Muscle layer of duodenum (tissue), 2 donors: ENCODE measurements at regions not wholly inside any gene's neighbourhood (a gene's known extent, or its start where the extent isn't known, plus 50 kb on each side); places are given as distances from the start of the nearest gene placed in this dataset.

Source experiments
- H3K27ac ChIP-seq: one replicate; pipeline ENCODE4 v1.7.0; 2013; ENCODE audit warnings: mild to moderate bottlenecking, low read length
- H3K27me3 ChIP-seq: one replicate; pipeline ENCODE4 v1.7.0; 2013; ENCODE audit warnings: low read depth, mild to moderate bottlenecking, control low read depth, low read length
- H3K36me3 ChIP-seq, 2 donors: one replicate each; pipeline ENCODE4 v1.7.0; 2013; ENCODE audit warnings: low read length in 2 of 2, control low read depth in 1 of 2, mild to moderate bottlenecking in 1 of 2; ENCODE audit not compliant: insufficient read depth in 2 of 2, control insufficient read depth in 1 of 2
- H3K4me1 ChIP-seq, 2 donors: one replicate each; pipeline ENCODE4 v1.7.0; 2013; ENCODE audit warnings: low read length in 2 of 2, mild to moderate bottlenecking in 2 of 2, control low read depth in 1 of 2, moderate library complexity in 1 of 2; ENCODE audit not compliant: insufficient read depth in 2 of 2, control insufficient read depth in 1 of 2
- H3K4me3 ChIP-seq, 2 donors: one replicate each; pipeline ENCODE4 v1.7.0; 2013; ENCODE audit warnings: low read length in 2 of 2, low read depth in 1 of 2, mild to moderate bottlenecking in 1 of 2
- H3K9me3 ChIP-seq, 2 donors: one replicate each; pipeline ENCODE4 v1.7.0; 2013; ENCODE audit warnings: low read length in 2 of 2, control low read depth in 1 of 2, mild to moderate bottlenecking in 1 of 2; ENCODE audit not compliant: control insufficient read depth in 1 of 2
- donor health status: healthy.

GRCh38 chr1:14292520-14292919 is 306.0 kb upstream of the KAZN start:
- Histone ChIP-seq H3K27me3 (no peaks in the 10 kb centered on the region), H3K27ac (no peak overlapping the region), H3K4me1 (no peaks in the 10 kb centered on the region), H3K9me3 (no peaks in the 10 kb centered on the region), H3K4me3 (no peak overlapping the region), H3K36me3 (no peaks in the 10 kb centered on the region)

- Histone ChIP-seq H3K4me1 (no peaks in the 10 kb centered on the region), H3K4me3 (no peak overlapping the region), H3K9me3 (no peaks in the 10 kb centered on the region)
Measured at GRCh38 chr1:14294006-14294405, 304.5 kb upstream of the KAZN start.

GRCh38 chr1:14294860-14295536 is 303.5 kb upstream of the KAZN start:
- no peak overlapping the region for H3K4me3 ChIP-seq
- no peak overlapping the region for H3K27ac ChIP-seq
- no peaks in the 10 kb centered on the region for H3K36me3 ChIP-seq
- H3K4me1 ChIP-seq: no peaks in the 10 kb centered on the region
- H3K27me3 ChIP-seq: no peaks in the 10 kb centered on the region
- H3K9me3 ChIP-seq: no peaks in the 10 kb centered on the region

More at GRCh38 chr1:14294006-14294405, 304.5 kb upstream of the KAZN start:
- H3K27ac ChIP-seq: no peak overlapping the region
- H3K36me3 ChIP-seq: no peaks in the 10 kb centered on the region
- no peaks in the 10 kb centered on the region for H3K27me3 ChIP-seq

- Histone ChIP-seq H3K36me3 (no peaks in the 10 kb centered on the region), H3K4me1 (no peaks in the 10 kb centered on the region), H3K27ac (no peak overlapping the region), H3K9me3 (no peaks in the 10 kb centered on the region), H3K4me3 (no peak overlapping the region), H3K27me3 (no peaks in the 10 kb centered on the region)
Measured at GRCh38 chr1:14296795-14297194, 301.7 kb upstream of the KAZN start.

GRCh38 chr1:14297356-14297755 is 301.1 kb upstream of the KAZN start:
- H3K36me3 ChIP-seq: no peaks in the 10 kb centered on the region
- no peaks in the 10 kb centered on the region for H3K27me3 ChIP-seq
- no peaks in the 10 kb centered on the region for H3K4me1 ChIP-seq
- H3K4me3 ChIP-seq: no peak overlapping the region
- no peak overlapping the region for H3K27ac ChIP-seq
- no peaks in the 10 kb centered on the region for H3K9me3 ChIP-seq

GRCh38 chr1:14298806-14299205 is 299.7 kb upstream of the KAZN start:
- H3K4me3 ChIP-seq: no peak overlapping the region
- H3K36me3 ChIP-seq: no peaks in the 10 kb centered on the region
- H3K4me1 ChIP-seq: peaks cover 0 to 3% of the 10 kb centered on the region in 2 donors
- no peaks in the 10 kb centered on the region for H3K9me3 ChIP-seq
- no peak overlapping the region for H3K27ac ChIP-seq
- H3K27me3 ChIP-seq: no peaks in the 10 kb centered on the region

GRCh38 chr1:14300991-14301703 is 297.3 kb upstream of the KAZN start:
- no peak overlapping the region for H3K4me3 ChIP-seq
- no peaks in the 10 kb centered on the region for H3K36me3 ChIP-seq
- no peaks in the 10 kb centered on the region for H3K27me3 ChIP-seq
- H3K4me1 ChIP-seq: peaks cover 0 to 6% of the 10 kb centered on the region in 2 donors
- H3K9me3 ChIP-seq: no peaks in the 10 kb centered on the region
- H3K27ac ChIP-seq: no peak overlapping the region

GRCh38 chr1:14301704-14302024 is 296.8 kb upstream of the KAZN start:
- H3K4me3 ChIP-seq: no peak overlapping the region
- peaks cover 0 to 6% of the 10 kb centered on the region in 2 donors for H3K4me1 ChIP-seq
- H3K36me3 ChIP-seq: no peaks in the 10 kb centered on the region
- H3K9me3 ChIP-seq: no peaks in the 10 kb centered on the region
- H3K27me3 ChIP-seq: no peaks in the 10 kb centered on the region
- H3K27ac ChIP-seq: no peak overlapping the region

- Histone ChIP-seq H3K4me1 (peaks cover 0 to 6% of the 10 kb centered on the region in 2 donors), H3K9me3 (no peaks in the 10 kb centered on the region), H3K27ac (no peak overlapping the region), H3K4me3 (no peak overlapping the region), H3K36me3 (no peaks in the 10 kb centered on the region), H3K27me3 (no peaks in the 10 kb centered on the region)
Measured at GRCh38 chr1:14302025-14302424, 296.5 kb upstream of the KAZN start.

GRCh38 chr1:14303011-14303410 is 295.5 kb upstream of the KAZN start:
- Histone ChIP-seq H3K4me3 (no peak overlapping the region), H3K27ac (no peak overlapping the region), H3K4me1 (peaks cover 0 to 6% of the 10 kb centered on the region in 2 donors), H3K36me3 (no peaks in the 10 kb centered on the region), H3K27me3 (no peaks in the 10 kb centered on the region), H3K9me3 (no peaks in the 10 kb centered on the region)

- H3K4me3 ChIP-seq: no peak overlapping the region
- no peak overlapping the region for H3K27ac ChIP-seq
- H3K27me3 ChIP-seq: no peaks in the 10 kb centered on the region
- peaks cover 0 to 6% of the 10 kb centered on the region in 2 donors for H3K4me1 ChIP-seq
- H3K36me3 ChIP-seq: no peaks in the 10 kb centered on the region
- H3K9me3 ChIP-seq: no peaks in the 10 kb centered on the region
Measured at GRCh38 chr1:14304381-14304865, 294.1 kb upstream of the KAZN start.
